GM21529 (cell line): ENCODE measurements at regions not wholly inside any gene's neighbourhood (a gene's known extent, or its start where the extent isn't known, plus 50 kb on each side); places are given as distances from the start of the nearest gene placed in this dataset.
"Not testable (repeated sequence)": the region's sequence is repeated elsewhere in the genome, so short reads cannot be mapped to it uniquely, and the experiment has no call there.

ENCODE experiments used
- ATAC-seq: cut with Tn5 transposase; IDR thresholded peaks from one replicate; pipeline ENCODE4 v1.9.1; 2021; ENCODE audit not compliant: unreplicated experiment

DNA sequence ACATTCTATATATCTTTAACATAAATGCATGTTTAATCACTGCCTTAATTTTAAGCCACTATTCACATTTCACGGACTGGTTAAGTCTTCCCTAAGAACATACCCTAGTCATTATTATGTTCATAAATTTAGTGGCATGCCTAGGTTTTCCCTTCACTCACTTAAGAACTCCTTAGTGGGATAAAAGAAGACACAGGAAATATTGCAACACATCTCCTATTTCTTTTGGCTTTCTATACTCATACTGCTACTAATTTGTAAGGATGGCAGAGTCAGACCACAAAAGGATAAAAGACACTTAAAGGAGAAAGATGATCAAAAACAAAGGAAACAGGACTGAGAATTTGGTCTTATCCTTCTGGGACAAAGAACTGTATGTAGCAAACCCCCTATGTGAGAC lies 951.4 kb downstream of the SORCS3 start:
- ATAC-seq = no peak

DNA sequence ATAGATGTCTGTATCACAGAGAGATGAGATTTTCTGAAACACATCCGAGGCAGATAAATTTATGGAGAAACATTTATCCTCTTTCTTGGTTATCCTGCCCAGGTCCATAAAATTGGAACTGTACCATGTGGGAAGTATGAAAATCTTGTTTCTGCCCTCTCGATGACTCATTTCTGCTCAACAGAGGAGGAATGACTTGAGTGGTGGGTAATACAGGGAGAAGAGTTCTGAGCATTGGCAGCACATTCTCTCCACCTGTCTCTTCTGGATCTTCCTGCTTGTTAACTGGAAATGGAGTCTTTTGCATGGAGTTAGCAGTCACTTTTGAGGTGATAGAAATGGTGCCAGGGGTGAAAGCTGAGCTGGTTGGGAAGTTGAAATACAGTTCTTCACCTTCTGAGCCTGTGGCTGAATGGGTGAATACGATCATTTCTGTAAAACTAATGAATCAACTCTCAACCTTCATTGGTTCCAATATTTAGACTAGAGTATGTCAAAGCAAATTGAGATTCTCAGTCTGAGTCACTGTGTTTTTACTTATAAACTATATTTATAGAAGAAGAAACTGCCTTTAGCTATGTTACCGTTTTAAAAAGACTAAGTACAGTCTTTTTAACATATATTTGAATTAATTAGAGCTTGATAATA lies 945.5 kb downstream of the SORCS3 start:
- no peak for ATAC-seq

DNA sequence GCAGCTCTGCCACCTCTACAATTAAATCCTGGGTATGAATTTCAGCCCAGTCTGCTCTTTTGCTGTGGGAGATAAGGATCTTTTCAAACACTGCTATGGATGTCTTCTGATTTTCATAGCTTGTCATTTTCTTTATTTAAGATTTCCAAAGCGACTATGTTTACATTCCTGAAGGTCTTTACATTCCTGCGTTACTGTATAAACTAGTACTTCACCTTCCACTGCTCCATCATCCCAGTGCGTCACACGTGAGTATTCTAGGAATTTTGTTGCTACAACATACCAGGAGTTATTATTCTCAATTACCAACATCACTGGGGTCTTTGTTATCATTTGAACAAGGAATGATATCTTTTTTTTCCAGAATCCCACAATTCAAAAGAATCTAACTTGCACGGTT lies 944.7 kb downstream of the SORCS3 start:
- no peak for ATAC-seq

DNA sequence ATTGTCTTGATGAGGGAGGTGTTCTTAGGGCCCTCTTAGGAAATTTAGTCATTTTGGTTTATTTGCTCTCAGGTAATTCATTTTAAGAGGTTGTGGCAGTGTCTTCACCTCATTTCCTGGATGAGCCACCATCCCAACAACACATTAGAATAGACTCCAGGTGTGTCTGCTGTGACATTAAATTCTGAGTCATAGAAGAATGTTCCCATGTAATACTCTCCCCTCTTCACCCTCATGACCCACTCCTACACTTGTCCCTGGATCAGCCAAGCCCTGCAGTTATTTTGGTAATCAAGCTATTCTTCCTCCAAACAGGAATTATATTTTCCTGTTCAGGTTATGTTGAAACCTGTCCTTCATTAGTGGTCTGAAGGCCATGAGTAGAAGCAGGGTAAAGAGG lies 944.1 kb downstream of the SORCS3 start:
- no peak for ATAC-seq

DNA sequence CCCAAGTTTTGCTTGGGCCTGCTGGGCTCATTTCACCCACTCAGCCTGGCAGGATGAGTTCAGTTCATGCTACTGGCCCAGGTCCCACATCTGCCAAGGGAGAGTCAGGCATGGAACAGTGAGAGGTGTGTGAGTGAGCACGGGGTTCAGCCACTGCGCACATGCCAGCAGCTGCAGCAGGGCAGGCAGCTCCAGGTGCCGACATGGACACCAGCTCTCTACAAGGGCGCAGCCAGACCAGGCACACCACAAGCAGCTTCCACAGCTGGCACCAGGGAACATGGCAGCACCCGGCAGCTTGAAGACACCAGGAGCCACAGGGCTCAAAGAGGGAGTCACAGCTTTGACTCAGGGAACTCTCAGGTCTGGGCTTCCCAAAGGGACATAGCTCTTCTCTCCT lies 938.0 kb downstream of the SORCS3 start:
- no peak for ATAC-seq

DNA sequence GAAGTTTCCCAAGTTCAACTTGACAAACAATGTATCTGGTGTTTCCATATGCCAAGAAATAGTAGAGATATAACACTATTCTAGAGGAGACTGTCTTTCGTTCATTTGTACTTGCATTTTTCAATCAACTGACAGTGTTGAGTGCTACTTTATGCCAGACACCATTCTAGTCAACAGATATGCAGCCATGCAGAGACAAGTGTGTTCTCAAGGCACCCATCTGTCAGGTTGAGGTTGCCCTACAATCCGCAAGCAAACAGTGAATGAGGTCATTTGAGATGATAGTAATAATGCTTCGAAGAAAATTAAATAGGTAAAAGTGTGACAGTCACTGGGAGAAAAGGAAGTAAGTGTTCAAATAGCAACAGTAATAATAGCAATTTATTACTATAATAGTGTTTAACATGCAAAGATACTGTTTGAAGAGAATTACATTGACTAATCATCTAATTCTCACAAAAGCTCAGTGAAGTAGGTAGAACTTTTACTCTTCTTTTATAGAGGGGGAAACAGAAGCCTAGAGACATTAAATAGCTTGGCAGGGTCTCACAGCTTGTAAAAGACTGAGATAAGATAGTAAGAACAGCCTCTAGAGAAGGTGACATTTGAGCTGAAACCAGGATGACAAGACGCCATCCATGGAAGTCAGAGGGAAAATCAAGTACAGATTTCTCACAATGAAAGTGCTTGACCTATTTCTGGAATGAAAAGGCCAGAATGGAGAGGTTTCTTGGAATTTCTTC lies 936.9 kb downstream of the SORCS3 start:
- ATAC-seq = no peak

DNA sequence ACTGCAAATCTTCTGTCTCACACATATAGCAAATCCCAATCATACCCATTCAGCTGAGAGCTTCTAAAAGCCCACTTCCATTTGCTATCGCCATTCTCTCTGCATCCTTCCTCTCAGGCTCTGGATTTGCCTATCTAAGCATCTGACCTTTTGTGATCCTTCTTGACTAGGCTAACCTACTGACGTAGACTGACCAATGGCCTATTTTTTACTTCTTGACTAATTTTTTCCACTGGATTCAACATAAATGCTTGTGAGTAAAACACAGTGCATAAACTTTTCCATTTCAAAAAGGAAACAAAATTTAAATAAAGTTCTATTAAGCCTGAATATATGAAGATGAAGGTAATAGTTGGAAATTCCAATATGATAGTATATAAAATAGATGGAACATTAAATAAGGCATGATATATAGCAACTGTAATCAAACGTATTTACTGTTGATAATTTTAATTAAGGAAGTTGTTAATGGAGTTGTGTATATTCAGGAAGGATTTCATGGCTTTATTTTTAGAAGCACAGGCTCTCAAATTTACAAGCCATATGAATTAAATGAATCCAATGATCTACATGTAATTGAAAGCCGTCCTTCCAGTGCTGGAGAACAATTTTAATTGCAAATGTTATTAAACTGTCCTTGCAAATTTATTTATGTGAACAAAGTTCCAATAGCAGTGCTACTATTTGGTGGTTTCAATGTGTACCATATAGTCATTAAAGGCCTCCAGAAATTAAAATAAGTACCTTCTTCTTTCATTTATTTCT lies 918.4 kb downstream of the SORCS3 start:
- no peak for ATAC-seq

DNA sequence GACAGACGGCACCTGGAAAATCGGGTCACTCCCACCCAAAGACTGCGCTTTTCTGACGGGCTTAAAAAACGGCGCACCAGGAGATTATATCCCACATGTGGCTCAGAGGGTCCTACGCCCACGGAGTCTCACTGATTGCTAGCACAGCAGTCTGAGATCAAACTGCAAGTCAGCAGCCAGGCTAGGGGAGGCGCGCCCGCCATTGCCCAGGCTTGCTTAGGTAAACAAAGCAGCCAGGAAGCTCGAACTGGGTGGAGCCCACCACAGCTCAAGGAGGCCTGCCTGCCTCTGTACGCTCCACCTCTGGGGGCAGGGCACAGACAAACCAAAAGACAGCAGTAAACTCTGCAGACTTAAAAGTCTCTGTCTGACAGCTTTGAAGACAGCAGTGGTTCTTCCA lies 909.4 kb downstream of the SORCS3 start:
- not testable (repeated sequence) for ATAC-seq

DNA sequence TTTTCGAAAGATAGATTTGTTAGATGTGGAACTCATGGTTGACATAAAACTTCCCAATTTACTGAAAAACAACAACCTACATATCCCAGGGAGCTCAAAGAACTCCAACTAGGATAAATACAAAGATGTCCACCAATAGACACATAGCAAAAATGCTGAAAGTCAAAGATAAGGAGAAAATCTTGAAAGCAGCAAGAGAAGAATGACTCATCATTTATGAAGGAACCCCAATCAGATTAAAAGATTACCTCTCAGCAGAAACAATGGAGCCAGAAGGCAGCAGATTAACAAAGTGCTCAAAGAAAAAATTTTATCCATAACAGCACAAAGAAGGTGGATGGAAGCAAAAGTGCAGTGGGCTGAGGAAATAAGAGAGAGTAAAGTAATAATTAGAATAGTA lies 908.6 kb downstream of the SORCS3 start:
- ATAC-seq = no peak

DNA sequence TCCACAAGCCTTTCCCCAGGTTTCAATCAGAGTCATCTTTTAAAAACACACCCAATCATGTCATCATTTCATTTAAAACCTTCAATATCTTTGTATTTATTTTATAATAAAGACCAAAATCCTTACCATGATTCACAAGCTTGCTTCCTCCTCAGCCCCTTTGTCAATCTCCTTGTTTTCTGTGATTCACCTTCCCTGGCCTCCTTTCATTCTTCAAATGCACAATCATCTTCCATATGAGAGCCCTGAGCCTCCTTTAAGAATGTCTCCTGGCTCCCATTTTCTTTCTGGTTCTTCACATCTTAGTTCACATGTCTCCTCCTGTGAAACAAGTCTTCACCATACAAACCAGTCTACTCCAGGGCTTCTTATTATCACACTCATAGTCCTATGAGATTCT lies 904.0 kb downstream of the SORCS3 start:
- ATAC-seq = no peak

DNA sequence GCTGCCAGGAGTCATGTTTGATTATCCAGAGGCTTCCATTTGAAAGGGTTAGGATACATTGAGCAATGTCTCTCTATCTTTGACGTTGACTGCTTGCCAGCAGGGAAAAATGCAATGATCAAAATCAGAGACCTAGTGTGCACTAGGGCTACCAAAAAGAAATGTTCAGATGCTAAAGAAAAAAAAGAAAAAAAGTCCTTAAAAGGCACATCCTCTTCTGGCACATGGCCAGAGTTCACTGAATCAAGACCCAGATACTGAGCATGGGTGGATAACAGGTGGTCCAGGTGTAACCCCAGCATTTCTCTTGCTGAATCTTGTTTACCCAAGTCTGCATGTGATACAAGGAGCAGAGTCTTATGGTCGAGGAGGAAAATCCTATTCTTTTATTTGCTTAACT lies 899.3 kb downstream of the SORCS3 start:
- ATAC-seq = no peak

DNA sequence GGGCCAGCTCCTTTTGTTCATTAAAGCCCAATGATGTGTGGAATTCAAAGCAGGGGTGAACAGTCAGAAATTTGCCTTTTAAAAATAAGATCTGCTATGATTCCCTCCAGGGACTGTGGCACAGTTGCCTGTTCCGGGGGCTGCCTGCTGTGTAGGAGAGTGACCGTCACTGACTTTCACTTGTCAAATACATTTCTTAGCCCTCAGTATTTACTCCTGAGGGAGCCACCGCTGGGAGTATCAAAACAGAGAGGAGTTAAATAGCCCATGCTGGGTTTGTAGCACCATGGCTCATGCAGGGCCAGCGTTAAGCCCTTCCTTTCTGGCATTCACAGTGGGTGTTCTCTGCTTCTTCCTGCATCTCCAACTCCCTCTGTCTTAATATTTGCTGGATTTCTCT lies 897.8 kb downstream of the SORCS3 start:
- no peak for ATAC-seq

DNA sequence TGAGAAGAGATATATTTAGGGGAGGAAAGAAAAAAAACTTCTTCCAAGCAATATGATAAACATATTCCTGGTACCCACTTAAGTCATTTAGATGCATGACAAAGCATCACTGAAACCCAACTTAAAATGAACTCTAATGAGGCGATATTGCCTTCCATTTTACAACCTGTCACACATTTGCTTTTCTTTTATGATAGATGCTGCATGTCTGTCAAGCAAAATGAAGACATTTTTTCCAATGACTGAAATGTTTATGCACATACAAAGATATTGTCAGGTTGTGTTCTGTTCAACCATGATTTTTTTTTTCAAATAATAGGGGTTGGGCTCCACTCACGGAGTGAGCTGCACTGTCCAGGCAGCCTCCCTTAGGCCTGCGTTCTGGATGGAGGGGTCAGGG lies 894.4 kb downstream of the SORCS3 start:
- ATAC-seq = no peak

DNA sequence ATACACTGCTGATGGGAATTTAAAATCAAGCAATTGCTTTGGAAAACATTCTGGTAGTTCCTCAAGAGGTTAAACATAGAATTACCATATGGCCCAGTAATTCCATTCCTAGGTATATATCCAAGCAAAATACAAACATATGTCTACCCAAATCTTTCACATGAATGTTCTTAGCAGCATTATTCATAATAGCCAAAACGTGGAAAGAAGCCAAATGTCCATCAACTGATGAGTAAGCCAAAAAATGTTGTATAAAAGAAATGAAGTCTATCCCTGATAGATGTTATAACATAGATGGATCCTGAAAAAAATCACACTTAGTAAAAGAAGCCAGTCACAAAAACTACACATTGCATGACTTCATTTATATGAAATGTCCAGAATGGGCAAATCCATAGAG lies 893.0 kb downstream of the SORCS3 start:
- ATAC-seq = no peak

DNA sequence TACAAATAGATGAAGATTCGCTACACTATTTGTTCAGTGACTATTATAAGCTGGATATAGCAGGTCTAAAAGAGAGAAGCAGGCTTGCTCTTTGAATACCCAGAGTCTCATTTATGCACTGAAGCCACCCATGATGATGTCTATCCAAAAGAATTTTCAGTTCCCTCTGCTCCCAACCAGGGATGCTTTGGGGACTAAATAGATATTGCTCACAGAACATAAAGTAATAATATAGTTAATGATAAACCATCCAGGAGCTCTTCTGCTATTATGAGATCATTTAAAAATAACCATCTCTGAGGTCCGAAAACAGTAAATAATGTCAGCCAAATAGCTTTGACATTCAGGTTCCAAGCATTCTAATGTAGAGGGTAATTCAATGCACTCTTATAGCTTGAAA lies 875.4 kb downstream of the SORCS3 start:
- no peak for ATAC-seq

DNA sequence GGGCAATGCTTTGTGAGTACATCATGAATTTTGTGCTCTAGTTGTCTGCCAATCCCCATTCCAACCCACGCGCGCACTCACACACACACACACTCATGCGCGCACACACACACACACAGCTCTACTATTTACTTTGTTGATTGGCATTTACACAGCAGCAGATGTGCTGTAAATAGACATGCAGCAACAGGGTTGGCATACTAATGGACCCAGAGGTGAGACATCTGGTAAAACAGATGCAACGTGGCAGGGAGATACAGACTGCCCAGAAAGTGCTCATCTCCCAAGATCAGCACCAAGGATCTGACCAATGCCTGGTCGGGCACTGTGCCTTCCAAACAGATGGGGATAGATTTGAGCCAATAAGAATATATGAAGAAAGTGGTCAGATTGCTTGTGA lies 873.0 kb downstream of the SORCS3 start:
- no peak for ATAC-seq

DNA sequence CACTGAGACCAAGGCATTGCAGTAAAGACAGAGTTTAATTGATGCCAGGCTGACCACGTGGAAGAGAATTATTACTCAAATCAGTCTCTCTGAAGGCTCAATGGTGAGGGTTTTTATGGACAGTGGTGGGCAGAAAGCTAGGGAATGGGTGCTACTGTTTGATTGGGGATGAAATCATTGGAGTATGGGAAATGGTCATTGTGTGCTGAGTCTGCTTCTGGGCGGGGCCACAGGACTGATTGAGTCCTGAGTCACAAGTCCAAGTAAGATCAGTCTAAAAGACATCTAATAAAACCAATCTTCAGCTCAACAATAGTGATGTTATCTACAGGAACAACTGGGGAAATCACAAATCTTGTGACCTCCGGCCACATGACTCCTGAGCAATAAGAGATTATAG lies 868.4 kb downstream of the SORCS3 start:
- ATAC-seq = no peak

DNA sequence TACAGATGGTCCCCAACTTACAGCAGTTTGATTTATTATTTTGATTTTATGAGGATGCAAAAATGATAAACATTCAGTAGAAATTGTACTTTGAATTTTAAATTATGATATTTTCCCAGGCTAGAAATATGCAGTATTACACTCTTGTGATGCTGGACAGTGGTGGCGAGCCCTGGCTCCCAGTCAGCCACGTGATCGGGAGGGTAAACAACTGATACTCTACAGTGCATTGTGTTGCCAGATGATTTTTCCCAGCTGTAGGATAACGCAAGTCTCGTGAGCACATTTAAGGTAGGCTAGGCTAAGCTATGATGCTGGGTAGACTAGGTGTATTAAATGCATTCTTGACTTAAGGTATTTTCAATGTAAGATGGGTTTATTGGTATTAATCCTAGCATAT lies 865.2 kb downstream of the SORCS3 start:
- ATAC-seq = no peak

DNA sequence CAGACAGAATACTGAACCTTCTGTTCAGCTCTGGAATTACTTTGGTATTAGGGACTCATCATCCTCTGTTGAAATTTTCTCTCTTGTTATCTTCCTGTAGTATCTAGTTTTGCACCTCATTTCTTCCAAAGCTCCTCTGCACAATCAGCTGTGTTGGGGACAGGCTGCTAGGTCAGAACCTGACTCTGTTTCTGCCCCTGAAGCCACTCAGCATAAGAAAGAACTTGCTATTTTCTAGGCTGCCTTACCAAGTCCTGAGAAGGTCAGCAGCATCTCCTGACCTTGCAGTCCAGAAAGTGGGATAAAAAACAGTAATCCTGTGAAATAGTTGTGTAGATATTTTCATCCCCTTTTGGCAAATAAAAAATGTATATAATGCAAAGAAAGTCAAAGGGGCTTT lies 862.6 kb downstream of the SORCS3 start:
- ATAC-seq = no peak

DNA sequence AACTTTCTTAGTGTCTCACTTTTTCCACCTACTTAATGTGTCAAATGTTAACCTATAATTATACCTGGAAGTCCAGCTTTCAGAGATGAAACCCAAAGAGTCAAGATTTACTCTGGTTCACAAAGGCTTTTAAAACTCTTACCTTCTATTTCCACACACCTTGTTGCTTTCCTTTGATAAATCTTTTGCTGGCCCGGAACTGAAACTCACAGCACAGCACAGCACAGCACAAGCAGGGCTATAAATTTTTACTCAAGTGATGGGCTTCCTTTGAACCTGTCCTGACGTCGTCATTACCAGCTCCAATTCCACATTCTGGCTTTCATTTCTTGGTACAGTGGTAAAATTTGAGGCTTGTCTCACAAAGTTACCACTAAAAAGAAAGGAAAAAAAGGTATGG lies 861.0 kb downstream of the SORCS3 start:
- ATAC-seq = no peak

DNA sequence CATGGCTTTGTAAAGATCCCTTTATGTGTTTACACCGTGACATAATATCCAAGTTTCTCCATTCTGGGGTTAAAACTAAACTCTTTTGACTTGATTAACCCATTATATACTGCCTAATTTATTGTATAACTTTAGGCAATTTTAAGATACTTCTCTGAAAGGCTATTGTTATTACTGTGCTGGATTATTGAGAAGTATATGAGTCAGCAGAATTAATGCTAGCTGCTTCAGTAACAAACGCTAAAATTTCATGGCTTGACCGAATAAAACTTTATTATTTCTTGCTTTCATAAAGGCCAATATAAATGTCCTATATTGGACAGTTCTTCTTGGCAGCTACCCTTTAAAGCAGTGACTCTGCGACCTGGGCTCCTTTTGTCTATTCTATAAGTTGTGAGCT lies 853.9 kb downstream of the SORCS3 start:
- ATAC-seq = no peak

DNA sequence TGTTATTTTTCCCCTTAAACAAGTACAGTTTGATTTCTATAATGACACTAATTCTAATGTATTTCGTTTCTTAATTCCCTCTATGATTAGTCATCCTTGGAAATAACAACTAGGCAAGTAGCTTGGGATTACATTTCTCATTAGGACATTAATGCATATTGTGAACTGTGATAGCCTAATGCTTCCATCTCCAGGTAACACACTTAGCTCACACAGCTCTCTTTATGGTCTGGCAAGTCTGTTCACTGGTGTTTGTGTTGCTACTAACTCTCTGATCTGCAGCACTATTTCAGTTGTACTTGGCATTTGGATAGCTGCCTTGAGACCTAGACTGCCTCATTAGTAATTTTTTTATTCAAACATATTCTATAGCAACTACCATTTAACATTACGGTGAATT lies 853.2 kb downstream of the SORCS3 start:
- no peak for ATAC-seq
